ENCODE measurements at regions not wholly inside any gene's neighbourhood (a gene's known extent, or its start where the extent isn't known, plus 50 kb on each side); places are given as distances from the start of the nearest gene placed in this dataset.

DNA sequence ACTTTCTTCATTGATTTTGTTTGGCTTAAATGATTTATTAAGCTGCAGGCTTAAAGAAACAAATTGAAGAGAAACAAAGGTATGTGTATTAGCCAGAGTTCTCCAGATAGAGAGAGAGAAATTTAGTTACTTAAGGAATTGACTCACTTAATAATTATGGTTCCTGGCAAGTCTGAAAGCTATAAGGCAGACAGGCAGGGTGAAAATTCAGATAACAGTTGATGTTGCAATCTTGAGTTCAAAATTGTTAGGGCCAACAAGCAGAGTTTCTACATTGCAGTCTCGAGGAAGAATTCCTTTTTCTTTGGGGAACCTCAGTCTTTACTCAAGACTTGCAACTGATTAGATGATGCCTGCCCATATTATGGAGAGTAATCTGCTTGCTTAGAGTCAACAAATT is 593.5 kb downstream of the ADCYAP1 start:
- no peak for TF ChIP-seq POLR2A (IDR thresholded peaks at IDR 0.05)
- TF ChIP-seq, protein P1, sequence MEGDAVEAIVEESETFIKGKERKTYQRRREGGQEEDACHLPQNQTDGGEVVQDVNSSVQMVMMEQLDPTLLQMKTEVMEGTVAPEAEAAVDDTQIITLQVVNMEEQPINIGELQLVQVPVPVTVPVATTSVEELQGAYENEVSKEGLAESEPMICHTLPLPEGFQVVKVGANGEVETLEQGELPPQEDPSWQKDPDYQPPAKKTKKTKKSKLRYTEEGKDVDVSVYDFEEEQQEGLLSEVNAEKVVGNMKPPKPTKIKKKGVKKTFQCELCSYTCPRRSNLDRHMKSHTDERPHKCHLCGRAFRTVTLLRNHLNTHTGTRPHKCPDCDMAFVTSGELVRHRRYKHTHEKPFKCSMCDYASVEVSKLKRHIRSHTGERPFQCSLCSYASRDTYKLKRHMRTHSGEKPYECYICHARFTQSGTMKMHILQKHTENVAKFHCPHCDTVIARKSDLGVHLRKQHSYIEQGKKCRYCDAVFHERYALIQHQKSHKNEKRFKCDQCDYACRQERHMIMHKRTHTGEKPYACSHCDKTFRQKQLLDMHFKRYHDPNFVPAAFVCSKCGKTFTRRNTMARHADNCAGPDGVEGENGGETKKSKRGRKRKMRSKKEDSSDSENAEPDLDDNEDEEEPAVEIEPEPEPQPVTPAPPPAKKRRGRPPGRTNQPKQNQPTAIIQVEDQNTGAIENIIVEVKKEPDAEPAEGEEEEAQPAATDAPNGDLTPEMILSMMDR (IDR thresholded peaks at IDR 0.05), result no peak

Measured in right lobe of liver (tissue), 4 donors.